Activated naive CD4-positive, alpha-beta T cell treated with anti-CD3 and anti-CD28 coated beads for 36 hours (primary cell): ENCODE measurements at regions not wholly inside any gene's neighbourhood (a gene's known extent, or its start where the extent isn't known, plus 50 kb on each side); places are given as distances from the start of the nearest gene placed in this dataset.
"Not testable (repeated sequence)": the region's sequence is repeated elsewhere in the genome, so short reads cannot be mapped to it uniquely, and the experiment has no call there.

ENCODE experiments used
- CTCF ChIA-PET: fragments of 350-600 bp; sonication (Branson Sonifier 250); formaldehyde crosslinking; loops from one replicate; lab custom pipeline; 2021; ENCODE audit warnings: antibody characterized with exemption; lab: Charles Lee
- DNase-seq: peaks from one replicate; pipeline ENCODE4 v3.0.0-alpha.2; 2020
- H3K27ac Mint-ChIP-seq: one replicate; pipeline ENCODE4 v1.8.0; 2021; ENCODE audit warnings: mild to moderate bottlenecking, mixed read lengths
- H3K27me3 Mint-ChIP-seq: one replicate; pipeline ENCODE4 v1.8.0; 2021; ENCODE audit warnings: low read depth, mixed read lengths
- H3K36me3 Mint-ChIP-seq: one replicate; pipeline ENCODE4 v1.8.0; 2021; ENCODE audit warnings: low read depth, mixed read lengths
- H3K4me1 Mint-ChIP-seq: one replicate; pipeline ENCODE4 v1.8.0; 2021; ENCODE audit warnings: low read depth, mixed read lengths
- H3K4me3 Mint-ChIP-seq: one replicate; pipeline ENCODE4 v1.8.0; 2021; ENCODE audit warnings: mild to moderate bottlenecking, moderate library complexity, mixed read lengths
- H3K9me3 Mint-ChIP-seq: one replicate; pipeline ENCODE4 v1.8.0; 2021; ENCODE audit warnings: mixed read lengths
- intact Hi-C: fragments of 100-400 bp; cut with micrococcal nuclease; formaldehyde crosslinking; loops from one replicate; pipeline ENCODE4 v1.15.1; 2023

DNA sequence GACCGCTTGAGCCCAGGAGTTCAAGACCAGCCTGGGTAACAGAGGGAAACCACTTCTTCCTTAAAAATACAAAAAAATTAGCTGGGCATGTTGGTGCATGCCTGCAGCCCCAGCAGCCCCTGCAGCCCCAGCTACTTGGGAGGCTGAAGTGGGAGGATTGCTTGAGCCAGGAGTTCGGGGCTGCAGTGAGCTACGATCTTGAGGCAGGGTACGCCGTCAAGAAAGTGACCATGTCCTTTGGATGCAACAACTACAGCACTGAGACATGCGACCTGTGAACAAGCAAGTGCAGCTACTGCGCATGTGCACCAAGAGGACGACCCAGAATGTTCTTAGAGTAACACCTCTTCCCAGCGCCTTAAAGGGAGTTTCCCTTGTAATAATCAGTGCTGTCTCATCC lies 66.6 kb upstream of the ZNF479 start:
- intact Hi-C loops: no loop called here
- no peaks in the 10 kb centered on the region for H3K4me1 Mint-ChIP-seq
- CTCF ChIA-PET: no interaction called here
- DNase-seq: no peak
- H3K4me3 Mint-ChIP-seq: no peak overlapping the region
- no peaks in the 10 kb centered on the region for H3K27me3 Mint-ChIP-seq
- H3K9me3 Mint-ChIP-seq: peaks cover 9% of the 10 kb centered on the region
- H3K27ac Mint-ChIP-seq: no peak overlapping the region
- H3K36me3 Mint-ChIP-seq: no peaks in the 10 kb centered on the region

DNA sequence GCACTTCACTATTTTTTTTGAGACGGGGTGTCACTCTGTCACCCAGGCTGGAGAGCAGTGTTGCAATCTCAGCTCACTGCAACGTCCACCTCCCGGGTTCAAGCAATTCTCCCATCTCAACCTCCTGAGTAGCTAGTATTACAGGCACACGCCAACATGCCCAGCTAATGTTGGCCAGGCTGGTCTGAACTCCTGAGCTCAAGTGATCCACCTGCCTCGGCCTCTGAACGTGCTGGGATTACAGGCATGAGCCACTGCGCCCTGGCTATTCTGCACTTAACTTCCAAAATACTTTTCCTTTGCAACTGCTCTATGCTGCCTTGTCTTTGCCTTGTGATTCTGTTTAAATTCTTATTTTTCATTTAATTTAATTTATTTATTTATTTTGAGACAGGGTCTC lies 67.0 kb upstream of the ZNF479 start:
- CTCF ChIA-PET: no interaction called here
- peaks cover 12% of the 10 kb centered on the region for H3K9me3 Mint-ChIP-seq
- no peaks in the 10 kb centered on the region for H3K36me3 Mint-ChIP-seq
- H3K27me3 Mint-ChIP-seq: no peaks in the 10 kb centered on the region
- no peaks in the 10 kb centered on the region for H3K4me1 Mint-ChIP-seq
- no peak for DNase-seq
- no peak overlapping the region for H3K27ac Mint-ChIP-seq
- H3K4me3 Mint-ChIP-seq: no peak overlapping the region
- intact Hi-C loops: no loop called here

DNA sequence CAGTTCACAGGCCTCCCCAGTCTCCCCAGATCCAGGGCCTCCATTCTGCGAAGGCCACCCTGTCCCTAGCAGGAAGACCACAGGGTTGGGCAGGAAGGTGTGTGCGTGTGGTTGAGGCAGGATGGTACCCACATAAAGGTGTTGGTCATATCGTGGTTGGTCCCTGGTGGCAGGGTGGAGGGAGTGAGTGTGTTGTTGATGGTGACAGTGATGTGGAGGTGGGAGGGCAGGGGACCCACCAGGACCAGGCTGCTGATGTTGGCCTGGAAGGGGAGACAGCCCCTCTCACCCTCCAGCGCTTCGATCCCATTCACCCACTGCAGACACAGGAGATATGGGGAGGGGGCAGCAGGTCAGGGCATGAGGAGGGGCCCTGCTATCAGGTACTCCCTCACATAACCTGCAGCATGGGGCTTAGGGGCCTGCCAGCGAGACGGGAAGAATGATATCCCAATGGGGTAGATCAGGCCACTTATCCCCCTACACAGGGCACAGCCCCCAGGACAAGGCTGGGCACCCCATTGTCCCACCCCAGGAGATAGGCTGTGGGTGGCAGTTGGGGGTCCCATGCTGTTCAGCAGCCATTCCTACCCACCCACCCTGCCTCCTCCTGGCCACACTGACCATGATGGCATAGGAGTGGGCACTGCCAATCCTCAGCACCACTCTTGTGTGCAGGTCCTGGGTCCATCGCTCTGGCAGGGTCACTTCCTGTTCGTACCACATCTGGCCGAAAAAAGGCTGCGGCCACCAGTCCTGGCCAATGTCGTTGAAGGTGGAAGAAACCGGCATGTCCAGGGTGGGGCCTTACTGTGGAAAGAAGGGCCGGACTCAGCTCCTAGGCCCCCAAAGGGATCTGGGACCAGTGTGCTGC lies 69.0 kb upstream of the ZNF479 start:
- Mint-ChIP-seq H3K27me3 (no peaks in the 10 kb centered on the region), H3K4me3 (no peak overlapping the region), H3K4me1 (no peaks in the 10 kb centered on the region), H3K36me3 (no peaks in the 10 kb centered on the region), H3K9me3 (peaks cover 18% of the 10 kb centered on the region), H3K27ac (no peak overlapping the region)
- no peak for DNase-seq
- CTCF ChIA-PET: no interaction called here
- intact Hi-C loops: no loop called here

DNA sequence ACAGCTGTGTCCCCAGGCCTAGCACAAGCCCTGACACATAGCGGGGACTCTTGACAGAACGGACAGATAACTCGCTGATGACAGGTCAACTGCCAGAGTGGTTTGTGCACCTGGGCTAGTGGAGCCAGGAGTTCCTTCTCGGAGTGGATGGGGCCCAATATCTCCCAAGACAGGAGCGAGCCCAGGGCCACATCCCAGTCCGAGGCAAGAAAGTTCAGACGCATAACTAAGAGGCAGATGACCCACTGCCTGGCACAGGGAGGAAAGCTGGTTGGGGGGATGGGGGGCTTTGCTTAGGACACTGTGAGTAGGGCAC lies 69.6 kb upstream of the ZNF479 start:
- Mint-ChIP-seq H3K27ac (no peak overlapping the region), H3K4me1 (no peaks in the 10 kb centered on the region), H3K27me3 (no peaks in the 10 kb centered on the region), H3K36me3 (no peaks in the 10 kb centered on the region), H3K4me3 (no peak overlapping the region), H3K9me3 (peaks cover 18% of the 10 kb centered on the region)
- CTCF ChIA-PET: no interaction called here
- DNase-seq: no peak
- intact Hi-C loops: no loop called here

DNA sequence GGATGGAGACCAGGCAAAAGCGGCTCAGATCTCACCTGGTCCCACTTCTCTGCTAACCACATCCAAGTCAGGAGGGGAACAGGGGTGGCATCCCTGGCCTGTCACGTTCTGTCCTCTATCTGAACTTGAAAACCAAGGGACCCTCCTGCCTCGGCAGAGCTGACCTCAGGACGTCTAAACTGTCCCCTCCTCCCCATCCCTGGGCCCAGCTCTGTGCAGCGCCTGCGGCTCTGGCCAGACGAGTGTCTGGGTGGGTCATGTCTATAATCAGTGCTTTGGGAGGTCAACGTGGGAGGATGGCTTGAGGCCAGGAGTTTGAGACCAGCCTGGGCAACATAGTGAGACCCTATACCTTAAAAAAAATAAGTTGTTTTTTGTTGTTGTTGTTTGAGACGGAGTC lies 70.0 kb upstream of the ZNF479 start:
- H3K27me3 Mint-ChIP-seq: no peaks in the 10 kb centered on the region
- no peak overlapping the region for H3K4me3 Mint-ChIP-seq
- H3K9me3 Mint-ChIP-seq: peaks cover 18% of the 10 kb centered on the region
- no peak overlapping the region for H3K27ac Mint-ChIP-seq
- DNase-seq: no peak
- H3K4me1 Mint-ChIP-seq: no peaks in the 10 kb centered on the region
- intact Hi-C loops: no loop called here
- H3K36me3 Mint-ChIP-seq: no peaks in the 10 kb centered on the region
- CTCF ChIA-PET: no interaction called here

DNA sequence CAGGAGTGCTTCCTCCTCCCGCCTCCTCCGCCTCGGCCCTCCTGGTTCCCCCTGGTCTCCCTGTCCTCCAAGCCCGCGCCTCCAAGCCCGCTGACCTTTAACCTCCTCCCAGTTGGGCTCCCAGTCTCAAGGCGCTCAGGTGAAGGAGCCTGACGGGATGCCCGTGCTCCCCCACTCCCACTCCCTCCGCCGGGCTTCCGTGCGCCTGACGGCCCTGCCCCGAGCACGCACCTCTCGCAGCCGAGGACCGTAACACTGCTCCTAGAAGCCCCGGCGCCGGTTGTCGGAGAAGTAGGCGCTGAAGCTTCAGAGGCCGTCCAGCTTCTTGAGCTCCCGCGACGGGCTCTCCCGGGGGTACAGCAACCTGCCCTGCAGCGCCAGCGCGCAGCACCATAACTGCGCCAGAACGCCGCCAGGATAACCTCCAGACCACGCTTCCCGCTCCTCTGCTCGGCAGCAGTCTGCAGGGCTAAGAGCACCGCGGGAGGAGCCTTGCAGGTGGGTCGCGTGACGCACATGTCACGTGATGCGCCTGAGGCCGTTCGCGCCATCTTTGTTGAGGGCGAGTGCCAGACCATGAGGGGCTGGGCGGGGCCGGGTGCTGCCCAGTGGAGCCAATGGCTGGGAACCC lies 71.0 kb upstream of the ZNF479 start:
- peaks cover 23% of the 10 kb centered on the region for H3K9me3 Mint-ChIP-seq
- H3K27ac Mint-ChIP-seq: no peak overlapping the region

DNA sequence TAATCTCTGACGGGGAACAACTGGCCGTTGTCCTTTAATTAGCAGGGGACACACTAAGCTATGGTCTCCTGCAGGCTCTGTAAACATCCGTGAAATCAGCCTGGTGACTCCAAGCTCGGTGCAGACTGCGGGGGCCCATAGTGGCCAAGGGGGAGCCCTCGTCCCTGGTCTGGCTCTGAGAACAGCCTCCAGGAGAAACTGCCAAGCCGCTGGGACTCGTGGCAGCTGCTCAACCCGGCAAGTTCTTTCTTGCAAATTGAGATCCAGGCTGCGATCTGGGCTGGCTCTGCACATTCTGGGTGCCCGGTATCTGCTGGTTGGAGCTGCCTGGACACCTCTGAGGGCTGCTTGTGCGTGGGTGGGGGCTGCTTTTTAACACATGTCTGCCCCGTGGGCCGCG lies 71.6 kb upstream of the ZNF479 start:
- H3K27me3 Mint-ChIP-seq, CTCF ChIA-PET, H3K36me3 Mint-ChIP-seq, H3K27ac Mint-ChIP-seq, DNase-seq, intact Hi-C loops, H3K4me1 Mint-ChIP-seq, H3K4me3 Mint-ChIP-seq: not testable (repeated sequence)
- peaks cover 25% of the 10 kb centered on the region for H3K9me3 Mint-ChIP-seq

More for the DNA sequence above, 71.0 kb upstream of the ZNF479 start:
- H3K27me3 Mint-ChIP-seq: no peaks in the 10 kb centered on the region
- no peak for DNase-seq
- H3K4me1 Mint-ChIP-seq: no peaks in the 10 kb centered on the region
- intact Hi-C loops: no loop called here
- H3K36me3 Mint-ChIP-seq: no peaks in the 10 kb centered on the region
- no peak overlapping the region for H3K4me3 Mint-ChIP-seq
- CTCF ChIA-PET: no interaction called here

DNA sequence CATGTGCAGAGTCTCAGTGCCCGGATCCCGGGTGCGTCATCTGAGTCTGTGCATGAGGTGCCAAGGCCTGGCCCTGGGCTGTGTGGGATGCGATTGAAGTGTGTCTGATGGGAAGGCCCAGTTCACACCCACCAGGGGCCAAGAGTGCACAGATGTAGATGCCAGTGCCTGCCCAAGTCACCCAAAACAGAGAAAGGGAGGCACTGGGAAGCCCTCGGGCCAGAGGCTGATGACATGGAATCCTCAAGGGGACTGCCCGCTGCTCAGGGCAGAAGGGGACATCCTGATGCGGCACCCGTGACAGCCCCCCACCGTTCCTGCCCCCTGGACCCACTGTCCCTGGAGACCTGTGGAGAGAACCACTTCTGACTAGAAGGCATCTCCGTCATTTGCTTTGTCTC lies 72.2 kb upstream of the ZNF479 start:
- CTCF ChIA-PET: no interaction called here
- Mint-ChIP-seq H3K4me1 (no peaks in the 10 kb centered on the region), H3K4me3 (no peak overlapping the region), H3K36me3 (peaks cover 4% of the 10 kb centered on the region), H3K9me3 (peaks cover 26% of the 10 kb centered on the region), H3K27me3 (no peaks in the 10 kb centered on the region), H3K27ac (no peak overlapping the region)
- no peak for DNase-seq
- intact Hi-C loops: no loop called here

DNA sequence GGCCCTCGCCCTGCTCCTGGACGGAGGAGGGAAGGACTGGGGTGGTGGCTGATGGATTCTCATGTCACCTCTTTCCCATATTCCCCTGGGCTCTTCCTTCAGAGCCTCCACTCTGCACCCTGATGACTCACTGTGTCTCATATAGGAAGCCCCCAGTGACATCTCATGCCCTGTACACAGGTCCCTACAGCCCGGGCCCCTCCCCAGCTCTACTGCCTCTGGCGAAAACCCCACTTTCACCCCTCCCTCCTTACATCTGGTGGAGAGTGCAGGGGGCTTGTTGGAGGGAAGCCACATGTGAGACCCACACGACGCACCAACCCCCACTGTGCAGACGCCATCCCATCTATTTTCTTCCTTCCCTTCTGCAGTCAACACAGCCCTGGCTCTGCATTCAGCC lies 72.8 kb upstream of the ZNF479 start:
- DNase-seq: no peak
- Mint-ChIP-seq H3K36me3 (peaks cover 6% of the 10 kb centered on the region), H3K9me3 (peaks cover 26% of the 10 kb centered on the region), H3K4me1 (no peaks in the 10 kb centered on the region), H3K4me3 (no peak overlapping the region), H3K27me3 (no peaks in the 10 kb centered on the region), H3K27ac (no peak overlapping the region)
- intact Hi-C loops: no loop called here
- CTCF ChIA-PET: no interaction called here

DNA sequence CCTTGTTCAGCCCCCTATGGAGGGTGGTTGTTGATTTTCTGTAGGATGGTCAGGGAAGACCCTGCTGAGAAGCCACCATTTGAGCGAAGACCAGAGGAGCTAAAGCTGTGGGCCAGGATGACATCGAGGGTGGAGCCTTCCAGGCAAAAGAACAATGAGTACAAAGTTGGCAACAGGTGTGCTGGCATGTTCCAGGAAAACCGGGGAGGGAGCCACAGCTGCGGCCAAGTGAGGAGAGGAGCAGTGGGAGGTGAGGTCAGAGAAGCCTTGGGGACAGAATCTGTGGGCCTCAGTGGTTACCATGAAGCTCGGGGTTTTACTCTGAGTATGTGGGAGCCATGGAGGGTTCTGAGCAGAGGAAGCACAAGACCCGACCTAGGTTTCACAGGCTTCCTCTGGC lies 75.6 kb upstream of the ZNF479 start:
- CTCF ChIA-PET: no interaction called here
- Mint-ChIP-seq H3K4me1 (no peaks in the 10 kb centered on the region), H3K4me3 (no peak overlapping the region), H3K27me3 (no peaks in the 10 kb centered on the region), H3K9me3 (peaks cover 26% of the 10 kb centered on the region), H3K27ac (no peak overlapping the region), H3K36me3 (peaks cover 6% of the 10 kb centered on the region)
- no peak for DNase-seq
- intact Hi-C loops: loop anchor here (1.0 kb wide), 1 partner anchor 8 kb away; no protein-coding TSS in a partner anchor

DNA sequence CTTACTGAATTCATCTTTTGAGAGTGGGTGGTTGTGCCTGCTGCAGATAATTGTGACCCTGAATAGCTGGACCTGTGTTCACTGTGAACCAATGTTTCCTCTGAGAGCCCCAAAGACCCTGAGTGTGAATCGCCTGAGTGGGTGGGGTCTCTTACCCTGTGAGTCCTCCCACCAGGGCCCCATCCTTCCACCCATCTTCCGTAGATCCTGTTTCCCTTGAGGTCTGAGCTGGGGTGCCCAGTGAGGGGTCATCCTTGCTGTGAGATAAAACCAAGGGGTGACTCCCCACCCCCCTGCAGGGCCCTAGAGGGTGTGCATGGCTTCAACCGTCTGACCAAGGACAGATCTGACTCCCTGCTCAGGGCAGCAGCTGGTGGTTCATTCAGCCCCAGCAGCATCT lies 78.0 kb upstream of the ZNF479 start:
- no peak for DNase-seq
- H3K9me3 Mint-ChIP-seq: peaks cover 29% of the 10 kb centered on the region
- no peak overlapping the region for H3K4me3 Mint-ChIP-seq
- CTCF ChIA-PET: no interaction called here
- H3K27ac Mint-ChIP-seq: no peak overlapping the region
- no peaks in the 10 kb centered on the region for H3K27me3 Mint-ChIP-seq
- intact Hi-C loops: no loop called here
- H3K4me1 Mint-ChIP-seq: no peaks in the 10 kb centered on the region
- peaks cover 6% of the 10 kb centered on the region for H3K36me3 Mint-ChIP-seq

DNA sequence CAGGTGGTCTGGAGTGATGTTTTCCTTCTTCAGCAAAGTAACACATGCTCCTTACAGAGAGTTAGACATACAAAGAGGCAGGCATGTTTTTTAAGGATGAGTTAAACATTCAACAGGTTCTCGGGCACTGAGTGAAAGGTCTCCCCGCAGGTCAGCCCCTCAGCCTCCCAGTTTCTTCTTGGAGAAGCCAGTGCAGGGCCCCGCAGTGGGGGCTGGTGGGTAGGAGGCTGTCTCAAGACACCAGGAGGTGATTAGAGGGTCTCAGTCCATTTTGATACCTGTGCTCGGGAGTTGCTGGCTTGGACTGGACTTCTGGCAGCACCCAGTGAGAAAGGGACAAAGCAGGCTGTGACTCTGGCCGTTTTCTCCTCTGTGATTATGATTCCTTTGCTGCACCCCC lies 78.6 kb upstream of the ZNF479 start:
- H3K27ac Mint-ChIP-seq: no peak overlapping the region
- no peaks in the 10 kb centered on the region for H3K4me1 Mint-ChIP-seq
- CTCF ChIA-PET: no interaction called here
- intact Hi-C loops: no loop called here
- H3K36me3 Mint-ChIP-seq: peaks cover 6% of the 10 kb centered on the region
- H3K4me3 Mint-ChIP-seq: no peak overlapping the region
- H3K9me3 Mint-ChIP-seq: peaks cover 33% of the 10 kb centered on the region
- no peaks in the 10 kb centered on the region for H3K27me3 Mint-ChIP-seq
- no peak for DNase-seq

DNA sequence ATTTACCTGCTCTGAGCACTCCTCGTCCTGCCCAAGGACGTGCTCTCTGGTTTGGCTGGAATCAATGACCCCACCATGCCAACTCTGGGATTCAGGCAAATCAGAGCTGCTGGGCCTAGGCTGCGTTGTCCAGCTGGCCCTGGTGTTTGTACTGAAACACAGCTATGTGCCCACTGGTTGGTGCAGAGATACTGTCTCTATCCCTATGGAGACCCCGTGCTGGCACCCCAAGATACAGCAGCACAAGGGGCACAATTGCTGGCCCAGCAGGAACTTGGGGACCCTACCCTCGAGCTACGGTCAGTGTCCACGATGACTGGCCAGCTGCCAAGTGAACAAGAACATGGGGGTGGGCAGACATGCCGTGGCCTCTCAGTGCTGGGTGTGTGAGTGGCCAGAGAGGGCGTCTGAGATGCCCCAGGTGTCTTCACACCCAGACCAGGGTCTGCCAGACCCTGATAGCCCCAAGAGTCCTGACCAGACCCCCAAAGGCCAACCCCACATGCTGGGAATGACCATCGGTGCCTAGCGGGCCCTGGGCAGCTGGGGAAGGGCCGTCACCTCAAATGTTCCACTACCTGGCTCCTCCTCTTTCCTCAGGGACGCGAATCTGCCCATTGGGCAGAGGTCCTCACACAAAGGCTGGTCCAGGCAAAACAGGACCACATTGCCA lies 79.3 kb upstream of the ZNF479 start:
- Mint-ChIP-seq H3K4me3 (no peak overlapping the region), H3K27me3 (no peaks in the 10 kb centered on the region), H3K27ac (no peak overlapping the region), H3K4me1 (no peaks in the 10 kb centered on the region), H3K9me3 (peaks cover 36% of the 10 kb centered on the region), H3K36me3 (peaks cover 7% of the 10 kb centered on the region)
- CTCF ChIA-PET: no interaction called here
- DNase-seq: no peak
- intact Hi-C loops: no loop called here
